Esophagus squamous epithelium (tissue), 4 donors: ENCODE measurements at regions not wholly inside any gene's neighbourhood (a gene's known extent, or its start where the extent isn't known, plus 50 kb on each side); places are given as distances from the start of the nearest gene placed in this dataset.

Experiments
- POLR2A ChIP-seq, 4 donors: fragments of 450-650 bp; IDR thresholded peaks; one replicate each; pipeline ENCODE4 v1.6.1; 2017; ENCODE audit warnings: antibody characterized with exemption in 4 of 4, mild to moderate bottlenecking in 4 of 4, moderate library complexity in 3 of 4
- TF ChIP-seq, protein P1 (sequence below), 6 experiments: fragments of 450-650 bp in 4 of 6; fragments of 200-600 bp in 2 of 6; sonication (generic) in 2 of 6; IDR thresholded peaks; one replicate each; pipeline ENCODE4 v1.5.1; 2016 to 2019; ENCODE audit warnings: antibody characterized with exemption in 6 of 6, mild to moderate bottlenecking in 4 of 6, moderate library complexity in 4 of 6

DNA sequence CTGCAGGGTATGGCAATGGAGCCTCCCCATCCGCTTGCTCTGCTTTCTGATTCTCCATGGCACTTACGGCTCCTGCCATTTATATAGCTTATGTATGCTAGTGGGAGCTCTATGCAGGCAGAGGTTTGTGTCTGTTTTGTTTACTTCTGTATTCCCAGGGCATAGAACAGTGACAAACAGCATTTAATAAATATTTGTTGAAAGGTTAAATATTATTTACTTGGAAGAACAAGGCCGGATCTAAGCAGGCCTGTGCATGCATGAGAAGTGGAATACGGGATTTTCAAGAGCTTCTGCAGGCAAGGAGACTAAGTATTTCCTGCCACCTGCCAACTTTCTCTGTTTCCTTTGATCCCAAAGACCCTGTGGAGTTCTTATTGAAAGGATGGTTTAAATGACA, 90.7 kb downstream of the XCL2 start:
- TF ChIP-seq, protein P1, sequence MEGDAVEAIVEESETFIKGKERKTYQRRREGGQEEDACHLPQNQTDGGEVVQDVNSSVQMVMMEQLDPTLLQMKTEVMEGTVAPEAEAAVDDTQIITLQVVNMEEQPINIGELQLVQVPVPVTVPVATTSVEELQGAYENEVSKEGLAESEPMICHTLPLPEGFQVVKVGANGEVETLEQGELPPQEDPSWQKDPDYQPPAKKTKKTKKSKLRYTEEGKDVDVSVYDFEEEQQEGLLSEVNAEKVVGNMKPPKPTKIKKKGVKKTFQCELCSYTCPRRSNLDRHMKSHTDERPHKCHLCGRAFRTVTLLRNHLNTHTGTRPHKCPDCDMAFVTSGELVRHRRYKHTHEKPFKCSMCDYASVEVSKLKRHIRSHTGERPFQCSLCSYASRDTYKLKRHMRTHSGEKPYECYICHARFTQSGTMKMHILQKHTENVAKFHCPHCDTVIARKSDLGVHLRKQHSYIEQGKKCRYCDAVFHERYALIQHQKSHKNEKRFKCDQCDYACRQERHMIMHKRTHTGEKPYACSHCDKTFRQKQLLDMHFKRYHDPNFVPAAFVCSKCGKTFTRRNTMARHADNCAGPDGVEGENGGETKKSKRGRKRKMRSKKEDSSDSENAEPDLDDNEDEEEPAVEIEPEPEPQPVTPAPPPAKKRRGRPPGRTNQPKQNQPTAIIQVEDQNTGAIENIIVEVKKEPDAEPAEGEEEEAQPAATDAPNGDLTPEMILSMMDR (IDR thresholded peaks at IDR 0.05) = no peak
- TF ChIP-seq POLR2A (IDR thresholded peaks at IDR 0.05) = no peak
